ENCODE measurements at regions not wholly inside any gene's neighbourhood (a gene's known extent, or its start where the extent isn't known, plus 50 kb on each side); places are given as distances from the start of the nearest gene placed in this dataset.

DNA sequence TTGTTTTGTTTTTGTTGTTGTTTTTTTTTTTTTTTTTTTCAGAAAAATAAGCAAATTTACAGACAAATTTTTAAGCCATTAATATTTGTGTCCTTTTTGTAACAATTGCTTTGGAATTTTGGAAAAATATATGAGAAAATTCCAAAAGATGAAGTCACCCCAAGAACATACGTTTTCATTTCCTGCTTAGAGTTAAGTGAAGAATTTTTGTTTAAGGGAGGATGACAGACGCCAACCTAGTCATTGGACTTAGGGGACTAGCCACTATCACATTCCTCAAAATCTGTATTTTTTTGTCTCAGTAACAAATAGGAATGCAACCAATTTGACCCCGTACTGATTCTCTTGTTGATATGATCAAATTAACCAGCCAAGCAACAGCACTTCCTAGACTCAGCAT, 433.9 kb upstream of the SLC30A5 start:
- TF ChIP-seq POLR2A (IDR thresholded peaks at IDR 0.05) = no peak
- TF ChIP-seq, protein P1, sequence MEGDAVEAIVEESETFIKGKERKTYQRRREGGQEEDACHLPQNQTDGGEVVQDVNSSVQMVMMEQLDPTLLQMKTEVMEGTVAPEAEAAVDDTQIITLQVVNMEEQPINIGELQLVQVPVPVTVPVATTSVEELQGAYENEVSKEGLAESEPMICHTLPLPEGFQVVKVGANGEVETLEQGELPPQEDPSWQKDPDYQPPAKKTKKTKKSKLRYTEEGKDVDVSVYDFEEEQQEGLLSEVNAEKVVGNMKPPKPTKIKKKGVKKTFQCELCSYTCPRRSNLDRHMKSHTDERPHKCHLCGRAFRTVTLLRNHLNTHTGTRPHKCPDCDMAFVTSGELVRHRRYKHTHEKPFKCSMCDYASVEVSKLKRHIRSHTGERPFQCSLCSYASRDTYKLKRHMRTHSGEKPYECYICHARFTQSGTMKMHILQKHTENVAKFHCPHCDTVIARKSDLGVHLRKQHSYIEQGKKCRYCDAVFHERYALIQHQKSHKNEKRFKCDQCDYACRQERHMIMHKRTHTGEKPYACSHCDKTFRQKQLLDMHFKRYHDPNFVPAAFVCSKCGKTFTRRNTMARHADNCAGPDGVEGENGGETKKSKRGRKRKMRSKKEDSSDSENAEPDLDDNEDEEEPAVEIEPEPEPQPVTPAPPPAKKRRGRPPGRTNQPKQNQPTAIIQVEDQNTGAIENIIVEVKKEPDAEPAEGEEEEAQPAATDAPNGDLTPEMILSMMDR (IDR thresholded peaks at IDR 0.05) = no peak
- TF ChIP-seq EP300 (IDR thresholded peaks at IDR 0.05) = no peak

Measured in ovary (tissue), 3 donors.